H9 (cell line): ENCODE measurements at regions not wholly inside any gene's neighbourhood (a gene's known extent, or its start where the extent isn't known, plus 50 kb on each side); places are given as distances from the start of the nearest gene placed in this dataset.

Source experiments
- DNase-seq: peaks from one replicate; pipeline ENCODE4 v3.0.0-alpha.2; 2017
- H2AFZ ChIP-seq: one replicate; pipeline ENCODE4 v1.6.1; 2013; ENCODE audit warnings: mild to moderate bottlenecking, low read length, control low read depth, moderate library complexity
- H2AK5ac ChIP-seq: 2 replicates; pipeline ENCODE4 v1.6.1; 2013; ENCODE audit warnings: low read length, control low read depth, mixed read lengths; ENCODE audit not compliant: insufficient read length
- H2BK120ac ChIP-seq: one replicate; pipeline ENCODE4 v1.6.1; 2013; ENCODE audit warnings: low read depth, mild to moderate bottlenecking, low read length, control low read depth, inconsistent platforms; ENCODE audit not compliant: poor library complexity, severe bottlenecking
- H2BK12ac ChIP-seq: 2 replicates; pipeline ENCODE4 v1.6.1; 2013; ENCODE audit warnings: low read length, control low read depth, mixed read lengths, low read depth; ENCODE audit not compliant: insufficient read length
- H2BK15ac ChIP-seq: 2 replicates; pipeline ENCODE4 v1.6.1; 2013; ENCODE audit warnings: low read depth, low read length, control low read depth
- H2BK20ac ChIP-seq: one replicate; pipeline ENCODE4 v1.6.1; 2013; ENCODE audit warnings: low read depth, mild to moderate bottlenecking, low read length, control low read depth, inconsistent platforms; ENCODE audit not compliant: poor library complexity, severe bottlenecking
- H2BK5ac ChIP-seq: 2 replicates; pipeline ENCODE4 v1.6.1; 2013; ENCODE audit warnings: low read length, control low read depth, mixed read lengths; ENCODE audit not compliant: insufficient read length
- H3K14ac ChIP-seq: 2 replicates; pipeline ENCODE4 v1.6.1; 2013; ENCODE audit warnings: low read length, control low read depth; ENCODE audit not compliant: insufficient read depth
- H3K18ac ChIP-seq: 2 replicates; pipeline ENCODE4 v1.6.1; 2013; ENCODE audit warnings: low read depth, mild to moderate bottlenecking, mixed read lengths, low read length, control low read depth; ENCODE audit not compliant: insufficient read length
- H3K23ac ChIP-seq: 2 replicates; pipeline ENCODE4 v1.6.1; 2013; ENCODE audit warnings: low read length, control low read depth, mixed read lengths, low read depth; ENCODE audit not compliant: insufficient read length
- H3K23me2 ChIP-seq: 2 replicates; pipeline ENCODE4 v1.6.1; 2013; ENCODE audit warnings: low read depth, mild to moderate bottlenecking, mixed read lengths, low read length, control low read depth; ENCODE audit not compliant: insufficient read length, poor library complexity, severe bottlenecking
- H3K27ac ChIP-seq: 2 replicates; pipeline ENCODE4 v1.5.1; 2013; ENCODE audit warnings: low read length, control low read depth, mixed read lengths, low read depth; ENCODE audit not compliant: insufficient read length
- H3K27me3 ChIP-seq: 2 replicates; pipeline ENCODE4 v1.6.1; 2013; ENCODE audit warnings: low read length, control low read depth, inconsistent platforms; ENCODE audit not compliant: insufficient read depth
- H3K4ac ChIP-seq: 2 replicates; pipeline ENCODE4 v1.6.1; 2013; ENCODE audit warnings: low read depth, mild to moderate bottlenecking, control low read depth, inconsistent platforms, low read length, moderate library complexity
- H3K4me1 ChIP-seq: 2 replicates; pipeline ENCODE4 v1.6.1; 2013; ENCODE audit warnings: low read length, control low read depth, inconsistent platforms; ENCODE audit not compliant: insufficient read depth
- H3K4me2 ChIP-seq: 2 replicates; pipeline ENCODE4 v1.6.1; 2013; ENCODE audit warnings: low read length, control low read depth, mixed read lengths; ENCODE audit not compliant: insufficient read length, insufficient read depth
- H3K56ac ChIP-seq: 2 replicates; pipeline ENCODE4 v1.6.1; 2013; ENCODE audit warnings: low read depth, mild to moderate bottlenecking, mixed read lengths, low read length, control low read depth; ENCODE audit not compliant: insufficient read length
- H3K79me1 ChIP-seq: 2 replicates; pipeline ENCODE4 v1.6.1; 2013; ENCODE audit warnings: low read depth, mild to moderate bottlenecking, moderate library complexity, low read length, control low read depth, inconsistent platforms; ENCODE audit not compliant: insufficient read depth, poor library complexity, severe bottlenecking
- H3K79me2 ChIP-seq: 2 replicates; pipeline ENCODE4 v1.6.1; 2013; ENCODE audit warnings: low read length, control low read depth, inconsistent platforms; ENCODE audit not compliant: insufficient read depth
- H3K9ac ChIP-seq: 2 replicates; pipeline ENCODE4 v1.6.1; 2013; ENCODE audit warnings: low read length, control low read depth, mixed read lengths; ENCODE audit not compliant: insufficient read length; ENCODE audit errors: extremely low read depth
- H3K9me3 ChIP-seq: one replicate; pipeline ENCODE4 v1.6.1; 2013; ENCODE audit warnings: low read depth, low read length, inconsistent platforms; ENCODE audit not compliant: control insufficient read depth
- H3T11ph ChIP-seq: one replicate; pipeline ENCODE4 v1.6.1; 2013; ENCODE audit warnings: mild to moderate bottlenecking, low read length, control low read depth, inconsistent platforms
- H4K20me1 ChIP-seq: one replicate; pipeline ENCODE4 v1.6.1; 2013; ENCODE audit not compliant: control insufficient read depth, insufficient read length, insufficient read depth
- H4K5ac ChIP-seq: 2 replicates; pipeline ENCODE4 v1.6.1; 2013; ENCODE audit warnings: low read depth, mild to moderate bottlenecking, mixed read lengths, low read length, control low read depth; ENCODE audit not compliant: insufficient read length
- H4K8ac ChIP-seq: replicated peaks from 2 replicates; pipeline ENCODE4 v1.6.1; 2013; ENCODE audit warnings: low read length, control low read depth, mixed read lengths, low read depth; ENCODE audit not compliant: insufficient read length
- H4K91ac ChIP-seq: 2 replicates; pipeline ENCODE4 v1.6.1; 2013; ENCODE audit warnings: low read depth, mild to moderate bottlenecking, moderate library complexity, mixed read lengths, low read length, control low read depth; ENCODE audit not compliant: insufficient read length
- H3K27ac Mint-ChIP-seq, 3 experiments: 2 replicates in 2 of 3; 3 replicates in 1 of 3; pipeline ENCODE4 v1.8.0; 2020 to 2021; ENCODE audit warnings: mixed read lengths in 3 of 3, mild to moderate bottlenecking in 1 of 3, moderate library complexity in 1 of 3
- H3K27me3 Mint-ChIP-seq: 2 replicates; pipeline ENCODE4 v1.8.0; 2021; ENCODE audit warnings: low read depth, mild to moderate bottlenecking, moderate library complexity, mixed read lengths
- H3K36me3 Mint-ChIP-seq, 3 experiments: 2 replicates in 2 of 3; 3 replicates in 1 of 3; pipeline ENCODE4 v1.8.0; 2020 to 2021; ENCODE audit warnings: low read depth in 3 of 3, mixed read lengths in 3 of 3; ENCODE audit not compliant: insufficient read depth in 1 of 3
- H3K4me1 Mint-ChIP-seq, 2 experiments: 2 replicates each; pipeline ENCODE4 v1.8.0; 2020; ENCODE audit warnings: mixed read lengths in 2 of 2
- H3K4me3 Mint-ChIP-seq, 2 experiments: 2 replicates in 1 of 2; 3 replicates in 1 of 2; pipeline ENCODE4 v1.8.0; 2020 to 2021; ENCODE audit warnings: mild to moderate bottlenecking in 2 of 2, mixed read lengths in 2 of 2, moderate library complexity in 1 of 2
- H3K9me3 Mint-ChIP-seq, 2 experiments: 2 replicates in 1 of 2; 3 replicates in 1 of 2; pipeline ENCODE4 v1.8.0; 2020; ENCODE audit warnings: mild to moderate bottlenecking in 2 of 2, mixed read lengths in 2 of 2, moderate library complexity in 1 of 2
- WGBS: extraction: QIAGEN DNeasy Blood & Tissue Kit; methylation state at CpG from one replicate; pipeline ENCODE4 v1.1.7; 2013; ENCODE audit warnings: missing lambda C conversion rate, low lambda C conversion rate, mixed read lengths; ENCODE audit not compliant: insufficient read length; ENCODE audit errors: extremely low coverage; 5-methylcytosine and 5-hydroxymethylcytosine counted together
- TF ChIP-seq, protein P1 (sequence below): fragments of 200-600 bp; sonication (generic); conservative IDR thresholded peaks from 3 replicates; pipeline ENCODE4 v1.8.0; 2021; ENCODE audit warnings: antibody characterized with exemption, mild to moderate bottlenecking

DNA sequence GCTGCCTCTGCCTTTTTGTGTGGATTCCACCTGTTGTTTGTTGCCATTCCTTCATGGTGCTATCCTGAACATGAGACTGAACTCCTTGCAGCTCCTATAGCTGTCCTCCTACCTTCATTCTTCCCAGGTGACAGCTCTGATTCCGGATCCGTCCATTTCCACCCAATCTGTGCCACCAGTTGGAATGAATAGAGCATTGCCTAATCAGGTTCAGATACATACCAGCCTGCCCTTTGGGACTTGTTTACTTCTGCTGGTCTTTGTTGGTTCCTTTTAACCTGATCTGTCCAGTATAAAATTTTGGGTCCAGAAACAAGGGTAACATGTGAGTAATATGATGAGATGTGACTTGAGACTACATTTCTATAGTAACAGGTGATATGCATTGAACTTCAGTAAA, 136.3 kb upstream of the IGF1 start:
- no peak for DNase-seq
- Histone ChIP-seq H2BK120ac (no peak overlapping the region), H4K20me1 (no peaks in the 10 kb centered on the region), H3K27ac (no peak overlapping the region), H3K4ac (no peak overlapping the region), H3K9ac (no peak overlapping the region), H3K79me1 (no peaks in the 10 kb centered on the region), H4K91ac (no peak overlapping the region), H2BK12ac (no peak overlapping the region), H4K8ac (no peak overlapping the region), H2BK20ac (no peak overlapping the region), H3K9me3 (no peaks in the 10 kb centered on the region), H3K18ac (no peak overlapping the region), H3K56ac (no peak overlapping the region), H4K5ac (no peak overlapping the region), H3K4me1 (0 out of 2 replicates have a peak, but pooled peaks cover 2% of the 10 kb centered on the region), H3K27me3 (no peaks in the 10 kb centered on the region), H2BK15ac (no peak overlapping the region), H3K14ac (no peak overlapping the region; the same call in 1 of the 2 replicates), H3K79me2 (no peaks in the 10 kb centered on the region), H3K4me2 (no peak overlapping the region), H3T11ph (no peak overlapping the region), H2AFZ (no peak overlapping the region), H2AK5ac (no peak overlapping the region), H3K23ac (no peak overlapping the region), H3K23me2 (no peaks in the 10 kb centered on the region), H2BK5ac (no peak overlapping the region)
- H3K27me3 Mint-ChIP-seq: no peaks in the 10 kb centered on the region
- H3K4me3 Mint-ChIP-seq: no peak overlapping the region
- peaks cover 30 to 40% of the 10 kb centered on the region in 2 experiments for H3K4me1 Mint-ChIP-seq
- TF ChIP-seq, protein P1, sequence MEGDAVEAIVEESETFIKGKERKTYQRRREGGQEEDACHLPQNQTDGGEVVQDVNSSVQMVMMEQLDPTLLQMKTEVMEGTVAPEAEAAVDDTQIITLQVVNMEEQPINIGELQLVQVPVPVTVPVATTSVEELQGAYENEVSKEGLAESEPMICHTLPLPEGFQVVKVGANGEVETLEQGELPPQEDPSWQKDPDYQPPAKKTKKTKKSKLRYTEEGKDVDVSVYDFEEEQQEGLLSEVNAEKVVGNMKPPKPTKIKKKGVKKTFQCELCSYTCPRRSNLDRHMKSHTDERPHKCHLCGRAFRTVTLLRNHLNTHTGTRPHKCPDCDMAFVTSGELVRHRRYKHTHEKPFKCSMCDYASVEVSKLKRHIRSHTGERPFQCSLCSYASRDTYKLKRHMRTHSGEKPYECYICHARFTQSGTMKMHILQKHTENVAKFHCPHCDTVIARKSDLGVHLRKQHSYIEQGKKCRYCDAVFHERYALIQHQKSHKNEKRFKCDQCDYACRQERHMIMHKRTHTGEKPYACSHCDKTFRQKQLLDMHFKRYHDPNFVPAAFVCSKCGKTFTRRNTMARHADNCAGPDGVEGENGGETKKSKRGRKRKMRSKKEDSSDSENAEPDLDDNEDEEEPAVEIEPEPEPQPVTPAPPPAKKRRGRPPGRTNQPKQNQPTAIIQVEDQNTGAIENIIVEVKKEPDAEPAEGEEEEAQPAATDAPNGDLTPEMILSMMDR: no peak
- H3K9me3 Mint-ChIP-seq: no peaks in the 10 kb centered on the region
- WGBS: no CpG with 5 or more reads among the region's 2 CpGs
- no peak overlapping the region for H3K27ac Mint-ChIP-seq
- H3K36me3 Mint-ChIP-seq: peaks cover 4 to 7% (median 4%) of the 10 kb centered on the region in 3 experiments; a peak in 4 of 7 replicates
